Testis (tissue), 2 donors: ENCODE measurements at regions not wholly inside any gene's neighbourhood (a gene's known extent, or its start where the extent isn't known, plus 50 kb on each side); places are given as distances from the start of the nearest gene placed in this dataset.
"Not testable (repeated sequence)": the region's sequence is repeated elsewhere in the genome, so short reads cannot be mapped to it uniquely, and the experiment has no call there.

Source experiments
- POLR2A ChIP-seq: fragments of 450-650 bp; IDR thresholded peaks from one replicate; pipeline ENCODE4 v1.6.1; 2017; ENCODE audit warnings: antibody characterized with exemption, mild to moderate bottlenecking, moderate library complexity
- TF ChIP-seq, protein P1 (sequence below), 3 experiments: fragments of 450-650 bp in 2 of 3; fragments of 200-600 bp in 1 of 3; sonication (generic) in 1 of 3; IDR thresholded peaks; one replicate each; pipeline ENCODE4 v1.5.1; 2016 to 2019; ENCODE audit warnings: antibody characterized with exemption in 3 of 3, mild to moderate bottlenecking in 2 of 3, moderate library complexity in 1 of 3

DNA sequence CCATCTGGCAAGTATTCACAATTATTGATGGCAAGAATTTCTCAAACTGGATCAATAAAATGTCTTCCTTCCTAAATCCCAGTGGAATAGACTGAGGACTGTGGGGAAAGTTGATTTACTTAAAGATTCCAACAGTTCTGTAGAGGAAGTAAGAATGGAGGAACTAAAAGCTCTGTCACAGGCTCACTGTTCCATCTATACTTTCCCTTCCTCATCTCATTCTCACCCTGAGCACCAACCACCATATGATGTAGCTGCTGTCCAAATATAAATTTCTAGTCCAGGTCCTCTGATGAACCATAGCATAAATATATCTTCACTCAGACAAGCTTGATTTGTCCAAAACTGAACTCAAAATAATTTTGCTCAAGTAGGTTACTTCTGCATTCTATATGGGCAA lies 786.9 kb downstream of the TTLL7 start:
- TF ChIP-seq, protein P1, sequence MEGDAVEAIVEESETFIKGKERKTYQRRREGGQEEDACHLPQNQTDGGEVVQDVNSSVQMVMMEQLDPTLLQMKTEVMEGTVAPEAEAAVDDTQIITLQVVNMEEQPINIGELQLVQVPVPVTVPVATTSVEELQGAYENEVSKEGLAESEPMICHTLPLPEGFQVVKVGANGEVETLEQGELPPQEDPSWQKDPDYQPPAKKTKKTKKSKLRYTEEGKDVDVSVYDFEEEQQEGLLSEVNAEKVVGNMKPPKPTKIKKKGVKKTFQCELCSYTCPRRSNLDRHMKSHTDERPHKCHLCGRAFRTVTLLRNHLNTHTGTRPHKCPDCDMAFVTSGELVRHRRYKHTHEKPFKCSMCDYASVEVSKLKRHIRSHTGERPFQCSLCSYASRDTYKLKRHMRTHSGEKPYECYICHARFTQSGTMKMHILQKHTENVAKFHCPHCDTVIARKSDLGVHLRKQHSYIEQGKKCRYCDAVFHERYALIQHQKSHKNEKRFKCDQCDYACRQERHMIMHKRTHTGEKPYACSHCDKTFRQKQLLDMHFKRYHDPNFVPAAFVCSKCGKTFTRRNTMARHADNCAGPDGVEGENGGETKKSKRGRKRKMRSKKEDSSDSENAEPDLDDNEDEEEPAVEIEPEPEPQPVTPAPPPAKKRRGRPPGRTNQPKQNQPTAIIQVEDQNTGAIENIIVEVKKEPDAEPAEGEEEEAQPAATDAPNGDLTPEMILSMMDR (IDR thresholded peaks at IDR 0.05), result not testable (repeated sequence)
- not testable (repeated sequence) for TF ChIP-seq POLR2A
